K562 (cell line): ENCODE measurements at regions not wholly inside any gene's neighbourhood (a gene's known extent, or its start where the extent isn't known, plus 50 kb on each side); places are given as distances from the start of the nearest gene placed in this dataset.

Source experiments
- EZH2 ChIP-seq: IDR thresholded peaks from 2 replicates; pipeline ENCODE4 v1.6.1; 2012; ENCODE audit warnings: low read depth, mild to moderate bottlenecking, inconsistent platforms, low read length, borderline replicate concordance
- SIX5 ChIP-seq, 2 experiments: IDR thresholded peaks; 2 replicates each; pipeline ENCODE4 v1.6.1; 2011; ENCODE audit warnings: low read length in 2 of 2, borderline replicate concordance in 1 of 2, low read depth in 1 of 2, mild to moderate bottlenecking in 1 of 2, moderate library complexity in 1 of 2; ENCODE audit not compliant: insufficient read depth in 1 of 2
- SMARCC2 ChIP-seq: fragments of 450-650 bp; IDR thresholded peaks from 2 replicates; pipeline ENCODE4 v1.6.1; 2017; ENCODE audit warnings: antibody characterized with exemption, moderate library complexity, mild to moderate bottlenecking, low read depth
- U2AF1 ChIP-seq: fragments of 200-400 bp; formaldehyde crosslinking; optimal IDR thresholded peaks from 2 replicates; pipeline ENCODE3; 2017; ENCODE audit warnings: mild to moderate bottlenecking, low read depth, low read length, moderate library complexity
- TF ChIP-seq, protein P1 (sequence below), 2 experiments: fragments of 450-650 bp in 1 of 2; sonication (generic) in 1 of 2; formaldehyde crosslinking; conservative IDR thresholded peaks; 2 replicates each; pipeline versions ENCODE4 v1.4.0 to v1.8.1; 2020 to 2022; ENCODE audit warnings: mild to moderate bottlenecking in 1 of 2, missing genetic modification reagents in 1 of 2
- TF ChIP-seq, protein P2 (sequence below): fragments of 150-350 bp; conservative IDR thresholded peaks from 2 replicates; pipeline ENCODE4 v1.6.1; 2014; ENCODE audit warnings: low read length
- TF ChIP-seq, protein P3 (sequence below), 3 experiments: IDR thresholded peaks in 2 of 3; conservative IDR thresholded peaks in 1 of 3; 2 replicates each; pipeline ENCODE4 v1.5.1; 2011 to 2012; ENCODE audit warnings: low read length in 3 of 3, mild to moderate bottlenecking in 3 of 3, control low read depth in 2 of 3, improper control_type of control experiment in 1 of 3, inconsistent platforms in 1 of 3, low read depth in 1 of 3, mixed read lengths in 1 of 3, moderate library complexity in 1 of 3; ENCODE audit not compliant: insufficient read depth in 2 of 3
- TF ChIP-seq, protein P4 (sequence below): sonication (generic); formaldehyde crosslinking; IDR thresholded peaks from 2 replicates; pipeline ENCODE4 v1.4.0; 2020; ENCODE audit warnings: mild to moderate bottlenecking, missing genetic modification reagents
- TF ChIP-seq, protein P5 (sequence below): sonication (generic); formaldehyde crosslinking; IDR thresholded peaks from 2 replicates; pipeline ENCODE4 v1.9.0; 2022; ENCODE audit warnings: mild to moderate bottlenecking, missing genetic modification reagents

DNA sequence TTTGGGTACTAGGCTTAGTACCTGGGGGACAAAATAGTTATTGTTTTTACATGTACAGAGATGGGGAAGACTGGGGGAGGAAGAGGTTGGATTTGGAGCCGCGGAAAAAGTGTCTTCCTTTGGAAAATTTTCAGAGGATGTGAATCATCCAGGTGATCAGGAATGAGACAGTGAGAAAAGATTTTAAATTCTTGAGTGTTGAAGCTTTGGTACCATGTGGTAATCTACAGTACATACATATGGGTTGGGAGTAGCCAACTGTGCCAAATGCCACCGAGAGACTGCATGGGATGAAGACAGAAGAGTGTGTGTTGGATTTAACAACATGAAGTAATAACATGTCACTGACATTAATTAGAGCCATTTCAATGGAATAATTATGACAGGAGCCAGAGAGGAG lies 1238.2 kb downstream of the ROBO1 start:
- TF ChIP-seq, protein P1, sequence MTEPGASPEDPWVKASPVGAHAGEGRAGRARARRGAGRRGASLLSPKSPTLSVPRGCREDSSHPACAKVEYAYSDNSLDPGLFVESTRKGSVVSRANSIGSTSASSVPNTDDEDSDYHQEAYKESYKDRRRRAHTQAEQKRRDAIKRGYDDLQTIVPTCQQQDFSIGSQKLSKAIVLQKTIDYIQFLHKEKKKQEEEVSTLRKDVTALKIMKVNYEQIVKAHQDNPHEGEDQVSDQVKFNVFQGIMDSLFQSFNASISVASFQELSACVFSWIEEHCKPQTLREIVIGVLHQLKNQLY (CRISPR knock-in tag; conservative IDR thresholded peaks at IDR 0.05) = no peak
- TF ChIP-seq EZH2 (no peak), U2AF1 (no peak), SIX5 (IDR thresholded peaks at IDR 0.05; ENCODE audit: borderline replicate concordance in 1 of 2, insufficient read depth in 1 of 2, low read depth in 1 of 2, low read length in 2 of 2) (no peak), SMARCC2 (no peak)
- TF ChIP-seq, protein P2, sequence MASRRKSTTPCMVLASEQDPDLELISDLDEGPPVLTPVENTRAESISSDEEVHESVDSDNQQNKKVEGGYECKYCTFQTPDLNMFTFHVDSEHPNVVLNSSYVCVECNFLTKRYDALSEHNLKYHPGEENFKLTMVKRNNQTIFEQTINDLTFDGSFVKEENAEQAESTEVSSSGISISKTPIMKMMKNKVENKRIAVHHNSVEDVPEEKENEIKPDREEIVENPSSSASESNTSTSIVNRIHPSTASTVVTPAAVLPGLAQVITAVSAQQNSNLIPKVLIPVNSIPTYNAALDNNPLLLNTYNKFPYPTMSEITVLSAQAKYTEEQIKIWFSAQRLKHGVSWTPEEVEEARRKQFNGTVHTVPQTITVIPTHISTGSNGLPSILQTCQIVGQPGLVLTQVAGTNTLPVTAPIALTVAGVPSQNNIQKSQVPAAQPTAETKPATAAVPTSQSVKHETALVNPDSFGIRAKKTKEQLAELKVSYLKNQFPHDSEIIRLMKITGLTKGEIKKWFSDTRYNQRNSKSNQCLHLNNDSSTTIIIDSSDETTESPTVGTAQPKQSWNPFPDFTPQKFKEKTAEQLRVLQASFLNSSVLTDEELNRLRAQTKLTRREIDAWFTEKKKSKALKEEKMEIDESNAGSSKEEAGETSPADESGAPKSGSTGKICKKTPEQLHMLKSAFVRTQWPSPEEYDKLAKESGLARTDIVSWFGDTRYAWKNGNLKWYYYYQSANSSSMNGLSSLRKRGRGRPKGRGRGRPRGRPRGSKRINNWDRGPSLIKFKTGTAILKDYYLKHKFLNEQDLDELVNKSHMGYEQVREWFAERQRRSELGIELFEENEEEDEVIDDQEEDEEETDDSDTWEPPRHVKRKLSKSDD = no peak
- TF ChIP-seq, protein P3, sequence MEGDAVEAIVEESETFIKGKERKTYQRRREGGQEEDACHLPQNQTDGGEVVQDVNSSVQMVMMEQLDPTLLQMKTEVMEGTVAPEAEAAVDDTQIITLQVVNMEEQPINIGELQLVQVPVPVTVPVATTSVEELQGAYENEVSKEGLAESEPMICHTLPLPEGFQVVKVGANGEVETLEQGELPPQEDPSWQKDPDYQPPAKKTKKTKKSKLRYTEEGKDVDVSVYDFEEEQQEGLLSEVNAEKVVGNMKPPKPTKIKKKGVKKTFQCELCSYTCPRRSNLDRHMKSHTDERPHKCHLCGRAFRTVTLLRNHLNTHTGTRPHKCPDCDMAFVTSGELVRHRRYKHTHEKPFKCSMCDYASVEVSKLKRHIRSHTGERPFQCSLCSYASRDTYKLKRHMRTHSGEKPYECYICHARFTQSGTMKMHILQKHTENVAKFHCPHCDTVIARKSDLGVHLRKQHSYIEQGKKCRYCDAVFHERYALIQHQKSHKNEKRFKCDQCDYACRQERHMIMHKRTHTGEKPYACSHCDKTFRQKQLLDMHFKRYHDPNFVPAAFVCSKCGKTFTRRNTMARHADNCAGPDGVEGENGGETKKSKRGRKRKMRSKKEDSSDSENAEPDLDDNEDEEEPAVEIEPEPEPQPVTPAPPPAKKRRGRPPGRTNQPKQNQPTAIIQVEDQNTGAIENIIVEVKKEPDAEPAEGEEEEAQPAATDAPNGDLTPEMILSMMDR (IDR thresholded peaks at IDR 0.05 in 2 of 3, conservative IDR thresholded peaks at IDR 0.05 in 1 of 3; ENCODE audit: insufficient read depth in 2 of 3, low read depth in 1 of 3, low read length in 3 of 3) = no peak
- TF ChIP-seq, protein P4, sequence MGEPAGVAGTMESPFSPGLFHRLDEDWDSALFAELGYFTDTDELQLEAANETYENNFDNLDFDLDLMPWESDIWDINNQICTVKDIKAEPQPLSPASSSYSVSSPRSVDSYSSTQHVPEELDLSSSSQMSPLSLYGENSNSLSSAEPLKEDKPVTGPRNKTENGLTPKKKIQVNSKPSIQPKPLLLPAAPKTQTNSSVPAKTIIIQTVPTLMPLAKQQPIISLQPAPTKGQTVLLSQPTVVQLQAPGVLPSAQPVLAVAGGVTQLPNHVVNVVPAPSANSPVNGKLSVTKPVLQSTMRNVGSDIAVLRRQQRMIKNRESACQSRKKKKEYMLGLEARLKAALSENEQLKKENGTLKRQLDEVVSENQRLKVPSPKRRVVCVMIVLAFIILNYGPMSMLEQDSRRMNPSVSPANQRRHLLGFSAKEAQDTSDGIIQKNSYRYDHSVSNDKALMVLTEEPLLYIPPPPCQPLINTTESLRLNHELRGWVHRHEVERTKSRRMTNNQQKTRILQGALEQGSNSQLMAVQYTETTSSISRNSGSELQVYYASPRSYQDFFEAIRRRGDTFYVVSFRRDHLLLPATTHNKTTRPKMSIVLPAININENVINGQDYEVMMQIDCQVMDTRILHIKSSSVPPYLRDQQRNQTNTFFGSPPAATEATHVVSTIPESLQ (CRISPR knock-in tag) = no peak
- TF ChIP-seq, protein P5, sequence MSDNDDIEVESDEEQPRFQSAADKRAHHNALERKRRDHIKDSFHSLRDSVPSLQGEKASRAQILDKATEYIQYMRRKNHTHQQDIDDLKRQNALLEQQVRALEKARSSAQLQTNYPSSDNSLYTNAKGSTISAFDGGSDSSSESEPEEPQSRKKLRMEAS = no peak
